GM20000 (cell line): ENCODE measurements at regions not wholly inside any gene's neighbourhood (a gene's known extent, or its start where the extent isn't known, plus 50 kb on each side); places are given as distances from the start of the nearest gene placed in this dataset.

Experiments used
- DNase-seq: peaks from one replicate; pipeline ENCODE4 v3.0.0; 2012; ENCODE audit warnings: low spot score
- TF ChIP-seq, protein P1 (sequence below): IDR thresholded peaks from 2 replicates; pipeline ENCODE4 v1.5.1; 2012; ENCODE audit warnings: mild to moderate bottlenecking, control low read depth; ENCODE audit errors: extremely low read depth, missing control alignments

- DNase-seq = no peak
- TF ChIP-seq, protein P1, sequence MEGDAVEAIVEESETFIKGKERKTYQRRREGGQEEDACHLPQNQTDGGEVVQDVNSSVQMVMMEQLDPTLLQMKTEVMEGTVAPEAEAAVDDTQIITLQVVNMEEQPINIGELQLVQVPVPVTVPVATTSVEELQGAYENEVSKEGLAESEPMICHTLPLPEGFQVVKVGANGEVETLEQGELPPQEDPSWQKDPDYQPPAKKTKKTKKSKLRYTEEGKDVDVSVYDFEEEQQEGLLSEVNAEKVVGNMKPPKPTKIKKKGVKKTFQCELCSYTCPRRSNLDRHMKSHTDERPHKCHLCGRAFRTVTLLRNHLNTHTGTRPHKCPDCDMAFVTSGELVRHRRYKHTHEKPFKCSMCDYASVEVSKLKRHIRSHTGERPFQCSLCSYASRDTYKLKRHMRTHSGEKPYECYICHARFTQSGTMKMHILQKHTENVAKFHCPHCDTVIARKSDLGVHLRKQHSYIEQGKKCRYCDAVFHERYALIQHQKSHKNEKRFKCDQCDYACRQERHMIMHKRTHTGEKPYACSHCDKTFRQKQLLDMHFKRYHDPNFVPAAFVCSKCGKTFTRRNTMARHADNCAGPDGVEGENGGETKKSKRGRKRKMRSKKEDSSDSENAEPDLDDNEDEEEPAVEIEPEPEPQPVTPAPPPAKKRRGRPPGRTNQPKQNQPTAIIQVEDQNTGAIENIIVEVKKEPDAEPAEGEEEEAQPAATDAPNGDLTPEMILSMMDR = no peak
Measured at GRCh38 chr6:20313051-20313450, 88.6 kb upstream of the E2F3 start.

GRCh38 chr6:20313960-20314530, 87.6 kb upstream of the E2F3 start:
- no peak for DNase-seq
- TF ChIP-seq, protein P1 = no peak

- TF ChIP-seq, protein P1 = no peak
- no peak for DNase-seq
Measured at GRCh38 chr6:20314866-20315845, 86.5 kb upstream of the E2F3 start.

GRCh38 chr6:20317430-20317829, 84.2 kb upstream of the E2F3 start:
- TF ChIP-seq, protein P1 = no peak
- no peak for DNase-seq

DNA sequence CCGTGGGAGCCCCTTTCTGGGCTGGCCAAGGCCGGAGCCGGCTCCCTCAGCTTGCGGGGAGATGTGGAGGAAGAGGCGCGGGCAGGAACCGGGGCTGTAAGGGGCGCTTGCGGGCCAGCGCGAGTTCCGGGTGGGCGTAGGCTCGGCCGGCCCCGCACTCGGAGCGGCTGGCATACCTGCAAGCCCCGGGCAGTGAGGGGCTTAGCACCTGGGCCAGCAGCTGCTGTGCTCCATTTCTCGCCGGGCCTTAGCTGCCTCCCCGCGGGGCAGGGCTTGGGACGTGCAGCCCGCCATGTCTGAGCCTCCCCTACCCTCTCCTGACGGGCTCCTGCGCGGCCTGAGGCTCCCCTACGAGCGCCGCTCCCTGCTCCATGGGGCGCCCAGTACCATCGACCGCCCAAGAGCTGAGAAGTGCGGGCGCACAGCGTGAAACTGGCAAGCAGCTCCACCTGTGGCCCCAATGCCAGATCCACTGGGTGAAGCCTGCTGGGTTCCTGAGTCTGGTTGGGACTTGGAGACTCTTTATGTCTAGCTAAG, 82.8 kb upstream of the E2F3 start:
- TF ChIP-seq, protein P1 = no peak
- no peak for DNase-seq

DNA sequence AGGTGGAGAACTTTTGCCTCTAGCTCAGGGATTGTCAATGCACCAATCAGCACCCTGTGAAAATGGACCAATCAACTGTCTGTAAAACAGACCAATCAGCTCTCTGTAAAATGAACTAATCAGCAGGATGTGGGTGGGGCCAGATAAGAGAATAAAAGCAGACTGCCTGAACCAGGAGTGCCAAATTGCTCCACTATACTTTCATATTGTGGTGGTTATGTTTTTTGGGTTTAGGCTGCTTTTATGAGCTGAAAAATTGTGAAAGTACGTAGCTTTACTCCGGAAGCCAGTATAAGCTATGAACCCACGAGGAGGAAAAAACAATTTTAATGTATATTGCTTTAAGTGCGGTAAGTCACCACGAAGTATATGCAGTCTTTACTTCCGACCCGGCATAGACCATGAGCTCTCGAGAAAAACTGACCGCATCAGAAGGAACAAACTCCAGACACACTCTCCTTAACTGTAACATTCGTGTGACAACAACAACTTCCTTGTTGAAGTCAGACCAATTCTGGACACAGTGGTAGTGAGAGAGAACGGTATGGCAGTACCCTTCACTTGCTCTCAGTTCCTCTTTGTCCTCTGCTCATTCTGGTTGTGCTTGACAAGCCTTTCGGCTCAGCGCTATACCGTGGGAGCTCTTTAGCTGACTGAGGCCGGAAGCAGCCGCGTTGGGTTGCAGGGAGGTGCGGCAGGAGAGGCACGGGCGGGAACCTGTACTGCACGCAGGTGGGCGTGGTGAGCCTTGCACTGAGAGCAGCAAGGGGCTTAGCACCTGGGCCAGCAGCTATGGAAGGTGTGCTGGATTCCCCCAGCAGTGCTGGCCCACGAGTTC, 81.9 kb upstream of the E2F3 start:
- peak; percentile 88 for DNase-seq
- TF ChIP-seq, protein P1 = no peak
